22Rv1 (cell line): ENCODE measurements at regions not wholly inside any gene's neighbourhood (a gene's known extent, or its start where the extent isn't known, plus 50 kb on each side); places are given as distances from the start of the nearest gene placed in this dataset.
"Not testable (repeated sequence)": the region's sequence is repeated elsewhere in the genome, so short reads cannot be mapped to it uniquely, and the experiment has no call there.

Source experiments
- CTCF ChIP-seq: fragments of 450-650 bp; IDR thresholded peaks from 2 replicates; pipeline ENCODE4 v1.5.1; 2017; ENCODE audit warnings: mild to moderate bottlenecking
- ZFX ChIP-seq: fragments of 450-650 bp; IDR thresholded peaks from 2 replicates; pipeline ENCODE4 v1.6.1; 2017; ENCODE audit warnings: antibody characterized with exemption, borderline replicate concordance

- not testable (repeated sequence) for TF ChIP-seq CTCF, ZFX
These were observed 355.8 kb upstream of the PSMD7 start for GRCh38 chr16:73940786-73941185.
